ENCODE measurements at regions not wholly inside any gene's neighbourhood (a gene's known extent, or its start where the extent isn't known, plus 50 kb on each side); places are given as distances from the start of the nearest gene placed in this dataset.
"Not testable (repeated sequence)": the region's sequence is repeated elsewhere in the genome, so short reads cannot be mapped to it uniquely, and the experiment has no call there.

GRCh38 chrX:1709277-1709676 is 94.4 kb downstream of the ASMT start:
- TF ChIP-seq POLR2A (IDR thresholded peaks at IDR 0.05); CTCF (IDR thresholded peaks at IDR 0.05 in 8 of 11, conservative IDR thresholded peaks at IDR 0.05 in 3 of 11); POLR2AphosphoS5 (IDR thresholded peaks at IDR 0.05): not testable (repeated sequence)

All from spleen (tissue), 7 donors.